ENCODE measurements at regions not wholly inside any gene's neighbourhood (a gene's known extent, or its start where the extent isn't known, plus 50 kb on each side); places are given as distances from the start of the nearest gene placed in this dataset.

DNA sequence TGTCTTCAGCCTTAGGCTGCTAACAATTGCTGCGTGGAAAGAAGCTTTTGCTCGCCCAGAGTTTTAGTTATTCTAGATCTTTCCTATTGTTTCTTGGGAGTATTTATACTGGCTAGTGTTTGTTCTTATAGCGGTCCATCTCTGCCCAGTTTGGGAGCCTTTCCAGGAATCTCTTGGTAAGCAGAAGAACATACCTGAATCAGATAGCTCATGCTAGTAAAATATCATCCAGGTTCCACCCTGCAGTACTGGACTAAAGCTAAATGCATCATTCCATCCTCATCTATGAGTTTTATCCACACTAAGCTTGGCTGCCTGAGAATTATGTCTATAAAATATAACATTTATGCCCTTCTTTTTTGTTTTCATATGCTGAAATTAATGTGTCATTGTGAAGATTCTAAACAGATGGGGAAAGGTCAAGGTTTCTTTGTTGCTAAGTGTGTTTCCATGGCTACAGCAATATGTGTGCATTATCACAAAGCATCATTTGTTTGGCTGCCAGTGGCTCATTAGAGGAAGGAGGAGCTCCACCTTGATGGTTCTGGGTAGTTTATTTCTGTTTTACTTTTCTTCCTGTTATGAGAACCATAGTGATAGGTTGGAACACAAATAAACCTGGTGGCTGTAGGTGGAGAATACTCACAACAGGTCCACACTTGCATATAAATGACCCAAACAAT, 182.8 kb downstream of the PIK3C3 start:
- DNase-seq: no peak

- no peak for DNase-seq
These were observed 186.4 kb downstream of the PIK3C3 start for GRCh38 chr18:42141439-42141838.

DNA sequence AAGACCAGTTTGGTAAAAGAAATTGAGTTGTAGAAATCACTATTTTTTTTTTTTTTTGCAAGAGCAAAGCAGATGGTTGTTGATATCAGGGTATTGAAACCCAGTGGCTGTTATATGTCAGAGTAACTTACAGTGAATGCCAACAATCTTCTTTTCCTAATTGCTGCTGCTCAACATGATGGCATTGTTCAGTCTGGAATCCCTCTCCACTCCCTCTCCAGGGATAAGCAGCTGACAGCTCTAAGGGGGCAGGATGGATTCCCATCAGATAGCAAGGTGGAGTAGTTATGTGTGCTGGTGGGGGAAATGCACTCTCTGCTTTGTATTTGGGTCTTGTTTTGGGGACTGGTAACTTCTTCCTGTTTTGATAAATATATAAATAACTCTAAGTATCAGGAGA, 200.0 kb downstream of the PIK3C3 start:
- no peak for DNase-seq

GRCh38 chr18:42156281-42156680, 201.2 kb downstream of the PIK3C3 start:
- no peak for DNase-seq

GRCh38 chr18:42157420-42157819, 202.4 kb downstream of the PIK3C3 start:
- no peak for DNase-seq

DNA sequence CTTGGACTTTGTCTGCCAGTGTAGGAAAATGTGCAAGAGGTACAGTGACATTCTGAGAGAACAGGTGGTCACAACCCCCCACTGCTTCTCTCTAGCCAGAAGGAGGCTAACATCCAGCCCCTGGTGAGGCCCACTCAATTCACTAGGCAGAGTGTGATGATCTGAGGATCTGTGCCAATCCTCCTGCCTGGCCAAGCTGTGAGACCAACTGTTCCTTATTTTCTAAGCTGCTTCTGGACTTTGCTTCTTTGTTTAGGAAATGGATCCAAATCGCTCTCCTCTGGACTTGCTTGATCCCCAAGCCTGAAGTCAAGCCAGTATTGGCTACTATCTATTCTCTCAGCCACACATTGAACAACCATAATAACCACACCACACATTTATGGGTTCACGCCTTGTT, 202.8 kb downstream of the PIK3C3 start:
- DNase-seq: no peak

- DNase-seq: no peak
These were observed 204.1 kb downstream of the PIK3C3 start for GRCh38 chr18:42159146-42159545.

- DNase-seq: no peak
These were observed 208.3 kb downstream of the PIK3C3 start for GRCh38 chr18:42163321-42163720.

DNA sequence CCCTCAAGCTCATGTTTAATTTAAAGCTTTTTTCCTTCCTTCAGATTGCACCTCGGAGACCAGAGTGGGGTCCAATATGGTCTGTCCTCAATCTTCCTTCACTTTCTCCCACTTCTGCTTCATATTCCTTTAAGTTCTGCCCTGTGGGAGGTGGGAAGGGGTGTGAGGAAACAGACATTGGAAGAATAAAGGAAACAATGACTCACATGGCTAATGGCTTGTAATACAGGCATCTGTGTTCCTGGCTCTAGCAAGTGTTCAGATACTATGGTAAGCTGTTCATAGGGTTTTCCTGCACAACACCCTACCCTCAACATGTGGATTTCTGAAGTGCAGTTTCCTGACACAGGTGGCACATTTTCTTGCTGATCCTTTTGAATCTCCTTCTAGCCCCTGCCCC, 209.5 kb downstream of the PIK3C3 start:
- DNase-seq: no peak

GRCh38 chr18:42165922-42166513, 211.0 kb downstream of the PIK3C3 start:
- DNase-seq: no peak

DNA sequence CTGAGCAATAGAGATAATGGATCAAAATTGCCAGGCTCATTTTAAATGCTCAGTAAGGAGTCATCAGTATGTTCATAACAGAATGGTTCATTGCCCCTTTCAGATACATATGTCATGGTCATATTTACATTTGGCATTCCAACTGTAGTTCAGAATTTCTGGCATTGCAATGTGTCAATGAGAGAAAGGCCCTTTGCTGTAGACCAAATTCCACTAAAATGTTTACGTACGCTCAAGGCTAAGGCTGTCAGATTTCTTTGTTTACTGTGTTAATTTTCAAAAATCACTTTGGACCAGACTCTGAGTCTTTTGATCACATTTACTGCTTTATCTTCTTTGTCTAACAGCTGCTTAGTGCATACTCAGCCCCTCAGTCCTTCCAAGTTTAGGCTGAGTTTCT, 213.5 kb downstream of the PIK3C3 start:
- DNase-seq: no peak

GRCh38 chr18:42168907-42169306, 213.9 kb downstream of the PIK3C3 start:
- DNase-seq: no peak

DNA sequence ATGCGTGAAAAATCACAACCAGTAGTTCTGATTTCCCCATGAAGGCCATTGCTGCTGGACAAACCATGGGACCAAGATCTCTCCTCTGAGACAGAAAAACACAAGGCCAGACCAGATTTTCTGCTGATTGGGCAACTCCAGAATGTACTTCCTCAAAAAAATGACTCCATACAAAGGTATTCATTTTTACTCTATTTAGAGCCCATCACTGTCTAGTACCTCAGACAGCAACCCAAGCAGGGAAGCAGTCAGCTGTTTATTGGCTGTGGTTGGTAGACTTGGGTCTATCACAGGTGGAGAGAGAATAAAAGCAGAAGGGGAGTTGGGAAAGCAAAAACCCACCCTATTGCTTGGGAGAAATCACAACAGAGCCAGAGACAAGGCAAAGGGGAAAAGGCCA, 219.9 kb downstream of the PIK3C3 start:
- no peak for DNase-seq

GRCh38 chr18:42176599-42176998, 221.6 kb downstream of the PIK3C3 start:
- no peak for DNase-seq

- no peak for DNase-seq
These were observed 222.4 kb downstream of the PIK3C3 start for GRCh38 chr18:42177390-42177789.

DNA sequence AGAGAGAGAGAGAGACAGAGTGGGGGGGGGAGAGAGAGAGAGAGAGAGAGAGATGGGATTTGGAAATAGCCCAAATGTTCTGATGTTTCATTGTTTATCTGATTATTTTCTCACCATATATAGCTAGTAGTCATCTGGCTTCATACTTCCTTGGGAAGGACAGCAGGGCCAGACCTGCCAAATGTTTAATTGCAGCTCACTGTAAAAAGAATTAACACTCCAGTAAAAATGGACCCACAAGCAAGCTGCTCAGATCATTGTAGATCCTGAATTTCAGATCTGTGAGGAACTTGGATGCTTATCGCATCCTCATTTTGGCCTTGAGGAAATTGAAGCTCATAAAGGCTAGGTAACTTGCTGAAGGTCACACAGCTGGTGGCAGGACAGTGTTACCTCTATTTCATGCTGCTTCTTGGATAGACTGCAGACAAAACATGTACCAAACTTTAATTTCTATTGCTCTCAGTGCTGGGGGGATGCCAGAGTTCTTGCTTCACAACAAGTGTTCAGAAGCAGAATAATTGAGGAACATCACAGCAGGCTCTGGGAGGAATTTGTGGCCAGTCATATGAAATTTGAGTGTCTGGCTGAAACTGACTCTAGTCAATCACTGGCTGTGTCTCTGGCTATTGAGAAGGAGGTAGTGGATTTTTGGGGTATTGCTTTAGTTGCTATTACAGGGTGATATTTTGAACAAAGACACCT, 223.5 kb downstream of the PIK3C3 start:
- no peak for DNase-seq

DNA sequence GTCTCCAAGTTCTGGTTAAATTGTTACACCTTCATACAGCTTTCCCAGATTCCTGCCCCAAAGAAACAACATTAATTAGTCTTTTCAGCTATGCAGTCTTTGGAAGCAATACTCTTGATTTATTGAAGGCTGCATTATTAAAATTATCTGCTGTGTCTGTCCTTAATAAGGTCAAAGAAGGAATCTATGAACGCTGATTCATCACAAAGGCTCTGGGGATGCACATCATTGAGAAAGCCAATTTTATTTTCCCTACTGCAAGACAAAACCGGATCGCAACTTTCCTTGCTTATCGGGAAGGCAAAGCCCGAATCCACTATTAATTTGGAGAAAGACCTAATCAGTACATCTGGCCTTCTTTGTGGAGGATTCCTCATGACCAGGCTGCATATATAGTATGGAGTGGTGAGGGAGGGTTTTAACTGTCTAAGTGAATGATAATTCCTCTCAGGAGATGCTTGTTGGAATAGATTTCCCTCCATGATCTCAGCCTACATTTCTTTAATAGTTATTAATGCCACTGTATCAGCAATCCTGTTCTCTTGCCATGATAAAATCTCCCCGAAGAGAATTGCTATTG, 224.6 kb downstream of the PIK3C3 start:
- no peak for DNase-seq

DNA sequence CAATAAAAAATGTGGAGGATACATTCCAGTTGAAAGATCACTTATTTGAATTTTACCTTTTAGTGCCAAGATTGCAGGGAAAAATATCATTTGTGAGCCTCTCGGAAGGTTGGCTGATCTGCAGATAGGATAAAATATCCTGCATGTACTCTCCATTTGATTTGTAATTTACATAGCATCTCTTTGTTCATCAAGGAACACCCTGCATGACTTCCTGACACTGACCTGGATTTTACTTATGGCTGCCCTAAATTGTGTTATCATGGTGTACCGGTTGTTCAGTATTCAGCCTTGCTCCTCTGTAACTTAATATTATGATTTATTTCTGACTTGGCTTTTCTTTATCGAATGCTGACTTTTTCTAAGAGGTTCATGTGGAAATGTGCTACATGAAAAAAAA, 226.4 kb downstream of the PIK3C3 start:
- no peak for DNase-seq

- DNase-seq: no peak
These were observed 228.0 kb downstream of the PIK3C3 start for GRCh38 chr18:42182728-42183700.

GRCh38 chr18:42183746-42184145, 228.7 kb downstream of the PIK3C3 start:
- no peak for DNase-seq

DNA sequence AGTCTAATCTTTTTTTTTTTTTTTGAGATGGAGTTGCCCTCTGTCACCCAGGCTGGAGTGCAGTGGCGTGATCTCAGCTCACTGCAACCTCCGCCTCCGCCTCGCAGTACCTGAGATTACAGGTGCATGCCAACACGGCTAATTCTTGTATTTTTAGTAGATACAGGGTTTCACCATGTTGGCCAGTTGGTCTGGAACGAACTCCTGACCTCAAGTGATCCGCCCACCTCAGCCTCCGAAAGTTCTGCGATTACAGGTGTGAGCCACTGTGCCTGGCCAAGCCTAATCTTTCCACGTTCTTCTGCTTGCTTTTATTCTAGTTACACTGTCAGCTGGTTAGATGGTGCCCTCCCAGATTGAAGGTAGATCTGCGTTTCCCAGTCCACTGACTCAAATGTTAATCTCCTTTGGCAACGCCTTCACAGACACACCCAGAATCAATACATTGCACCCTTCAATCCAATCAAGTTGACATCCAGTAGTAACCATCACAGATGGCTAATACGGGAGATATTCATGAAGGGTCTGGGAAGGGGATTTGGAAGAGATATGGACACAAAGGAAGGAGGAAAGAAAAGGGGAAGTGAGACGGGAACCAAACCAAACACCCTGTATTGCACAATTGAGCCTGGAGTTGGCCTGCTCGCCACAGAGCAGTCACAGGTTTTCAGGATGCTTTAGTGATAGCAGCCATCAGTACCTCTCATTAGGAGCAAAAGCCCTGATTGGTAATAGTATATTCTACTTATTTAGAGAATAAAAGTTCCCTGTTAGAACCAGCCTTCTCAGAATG, 229.8 kb downstream of the PIK3C3 start:
- no peak for DNase-seq

- DNase-seq: no peak
These were observed 230.5 kb downstream of the PIK3C3 start for GRCh38 chr18:42185486-42185885.
